Activated B cell treated with CpG ODN at 0.5 μM for 24 hours (primary cell): ENCODE measurements at regions not wholly inside any gene's neighbourhood (a gene's known extent, or its start where the extent isn't known, plus 50 kb on each side); places are given as distances from the start of the nearest gene placed in this dataset.
"Not testable (repeated sequence)": the region's sequence is repeated elsewhere in the genome, so short reads cannot be mapped to it uniquely, and the experiment has no call there.

Source experiments
- ATAC-seq: fragments of 200-7000 bp; cut with Tn5 transposase; one replicate; pipeline ENCODE4 v1.10.0; 2021; ENCODE audit warnings: low read depth, mild to moderate bottlenecking, moderate library complexity
- CTCF ChIA-PET: fragments of 350-600 bp; sonication (Branson Sonifier 250); formaldehyde crosslinking; loops from one replicate; lab custom pipeline; 2021; ENCODE audit warnings: antibody characterized with exemption; lab: Charles Lee
- POLR2A ChIA-PET: fragments of 350-600 bp; sonication (Branson Sonifier 250); formaldehyde crosslinking; loops from one replicate; lab custom pipeline; 2021; ENCODE audit warnings: antibody characterized with exemption; lab: Charles Lee
- DNase-seq: peaks from one replicate; pipeline ENCODE4 v3.0.0; 2022
- H3K27ac Mint-ChIP-seq: one replicate; pipeline ENCODE4 v1.8.0; 2020; ENCODE audit warnings: mixed read lengths
- H3K27me3 Mint-ChIP-seq: one replicate; pipeline ENCODE4 v1.8.0; 2021; ENCODE audit warnings: mixed read lengths
- H3K36me3 Mint-ChIP-seq: one replicate; pipeline ENCODE4 v1.8.0; 2021; ENCODE audit warnings: low read depth, mixed read lengths
- H3K4me1 Mint-ChIP-seq: one replicate; pipeline ENCODE4 v1.8.0; 2021; ENCODE audit warnings: mixed read lengths
- H3K4me3 Mint-ChIP-seq: one replicate; pipeline ENCODE4 v1.8.0; 2020; ENCODE audit warnings: mild to moderate bottlenecking, mixed read lengths
- H3K9me3 Mint-ChIP-seq: one replicate; pipeline ENCODE4 v1.8.0; 2020; ENCODE audit warnings: mixed read lengths
- intact Hi-C: fragments of 100-400 bp; cut with micrococcal nuclease; formaldehyde crosslinking; loops from one replicate; pipeline ENCODE4 v1.15.1; 2024
- TF ChIP-seq, protein P1 (sequence below): fragments of 200-600 bp; IDR thresholded peaks from one replicate; pipeline ENCODE4 v1.8.0; 2022; ENCODE audit warnings: antibody characterized with exemption, mild to moderate bottlenecking

DNA sequence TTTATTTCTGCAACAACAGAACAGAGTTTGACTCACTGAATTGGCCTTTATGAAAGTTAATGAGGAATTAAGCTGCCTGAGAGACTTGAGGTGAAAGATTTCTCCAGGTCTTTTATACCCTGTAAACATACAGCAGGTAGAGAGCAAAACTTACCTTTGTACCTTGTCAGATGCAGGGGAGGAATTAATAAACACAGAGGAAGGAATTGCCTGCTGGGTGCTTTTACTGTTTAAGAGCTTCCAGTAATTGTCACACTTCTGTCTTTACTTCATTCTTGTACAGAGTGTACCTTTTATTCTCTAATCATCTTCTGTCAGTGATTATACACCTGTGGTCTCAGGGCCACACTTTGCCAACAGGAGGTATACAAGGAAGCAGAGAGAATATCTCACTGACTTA is 94.0 kb upstream of the GRIN3A start:
- ATAC-seq (no peak), DNase-seq (no peak)
- no peak overlapping the region for H3K27ac Mint-ChIP-seq
- no peaks in the 10 kb centered on the region for H3K9me3 Mint-ChIP-seq
- TF ChIP-seq, protein P1, sequence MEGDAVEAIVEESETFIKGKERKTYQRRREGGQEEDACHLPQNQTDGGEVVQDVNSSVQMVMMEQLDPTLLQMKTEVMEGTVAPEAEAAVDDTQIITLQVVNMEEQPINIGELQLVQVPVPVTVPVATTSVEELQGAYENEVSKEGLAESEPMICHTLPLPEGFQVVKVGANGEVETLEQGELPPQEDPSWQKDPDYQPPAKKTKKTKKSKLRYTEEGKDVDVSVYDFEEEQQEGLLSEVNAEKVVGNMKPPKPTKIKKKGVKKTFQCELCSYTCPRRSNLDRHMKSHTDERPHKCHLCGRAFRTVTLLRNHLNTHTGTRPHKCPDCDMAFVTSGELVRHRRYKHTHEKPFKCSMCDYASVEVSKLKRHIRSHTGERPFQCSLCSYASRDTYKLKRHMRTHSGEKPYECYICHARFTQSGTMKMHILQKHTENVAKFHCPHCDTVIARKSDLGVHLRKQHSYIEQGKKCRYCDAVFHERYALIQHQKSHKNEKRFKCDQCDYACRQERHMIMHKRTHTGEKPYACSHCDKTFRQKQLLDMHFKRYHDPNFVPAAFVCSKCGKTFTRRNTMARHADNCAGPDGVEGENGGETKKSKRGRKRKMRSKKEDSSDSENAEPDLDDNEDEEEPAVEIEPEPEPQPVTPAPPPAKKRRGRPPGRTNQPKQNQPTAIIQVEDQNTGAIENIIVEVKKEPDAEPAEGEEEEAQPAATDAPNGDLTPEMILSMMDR, result no peak
- no peaks in the 10 kb centered on the region for H3K36me3 Mint-ChIP-seq
- H3K27me3 Mint-ChIP-seq, result no peaks in the 10 kb centered on the region
- CTCF ChIA-PET, result no interaction called here
- no peak overlapping the region for H3K4me3 Mint-ChIP-seq
- H3K4me1 Mint-ChIP-seq, result no peaks in the 10 kb centered on the region
- POLR2A ChIA-PET, result no interaction called here
- intact Hi-C loops, result no loop called here

DNA sequence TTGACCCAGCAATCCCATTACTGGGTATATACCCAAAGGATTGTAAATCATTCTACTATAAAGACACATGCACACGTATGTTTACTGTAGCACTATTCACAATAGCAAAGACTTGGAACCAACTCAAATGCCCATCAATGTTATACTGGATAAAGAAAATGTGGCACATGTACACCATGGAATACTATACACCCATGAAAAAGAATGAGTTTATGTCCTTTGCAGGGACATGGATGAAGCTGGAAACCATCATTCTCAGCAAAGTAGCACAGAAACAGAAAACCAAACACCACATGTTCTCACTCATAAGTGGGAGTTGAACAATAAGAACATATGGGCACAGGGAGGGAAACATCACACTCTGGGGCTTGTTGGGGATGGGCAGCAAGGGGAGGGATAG is 83.0 kb upstream of the GRIN3A start:
- H3K9me3 Mint-ChIP-seq, H3K27me3 Mint-ChIP-seq, CTCF ChIA-PET, ATAC-seq, H3K4me1 Mint-ChIP-seq, H3K4me3 Mint-ChIP-seq, H3K36me3 Mint-ChIP-seq, H3K27ac Mint-ChIP-seq, intact Hi-C loops, POLR2A ChIA-PET, DNase-seq: not testable (repeated sequence)

DNA sequence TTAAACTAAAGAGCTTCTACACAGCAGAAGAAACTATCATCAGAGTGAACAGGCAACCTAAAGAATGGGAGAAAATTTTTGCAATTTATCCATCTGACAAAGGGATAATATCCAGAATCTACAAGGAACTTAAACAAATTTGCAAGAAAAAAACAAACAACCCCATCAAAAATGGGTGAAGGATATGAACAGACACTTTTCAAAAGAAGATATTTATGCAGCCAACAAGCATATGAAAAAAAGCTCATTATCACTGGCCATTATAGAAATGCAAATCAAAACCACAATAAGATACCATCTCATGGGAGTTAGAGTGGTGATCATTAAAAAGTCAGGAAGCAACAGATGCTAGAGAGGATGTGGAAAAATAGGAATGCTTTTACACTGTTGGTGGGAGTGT is 82.5 kb upstream of the GRIN3A start:
- H3K27ac Mint-ChIP-seq, intact Hi-C loops, CTCF ChIA-PET, H3K4me3 Mint-ChIP-seq, DNase-seq, H3K4me1 Mint-ChIP-seq, H3K27me3 Mint-ChIP-seq, ATAC-seq, POLR2A ChIA-PET, H3K36me3 Mint-ChIP-seq, H3K9me3 Mint-ChIP-seq: not testable (repeated sequence)

DNA sequence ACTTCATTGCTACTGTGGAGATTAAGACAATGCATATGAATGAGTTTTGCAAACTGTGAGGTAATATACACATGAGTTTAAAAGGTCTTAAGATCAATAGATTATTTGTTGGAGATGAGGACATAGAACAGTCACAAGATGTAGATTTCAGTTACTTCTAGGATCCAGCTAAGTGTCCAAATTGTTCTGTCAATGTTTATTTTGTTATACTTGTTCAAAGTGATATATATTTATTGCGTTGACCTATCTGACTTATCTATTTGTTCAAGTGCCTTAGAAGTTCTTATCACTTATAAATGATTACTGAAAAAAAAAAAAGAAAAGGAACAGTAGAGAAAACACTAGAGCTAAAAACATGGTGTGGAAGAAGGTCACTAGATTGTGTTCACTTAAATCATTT is 75.6 kb upstream of the GRIN3A start:
- intact Hi-C loops, result no loop called here
- DNase-seq (no peak), ATAC-seq (no peak)
- Mint-ChIP-seq H3K4me1 (no peaks in the 10 kb centered on the region), H3K27ac (no peak overlapping the region), H3K27me3 (no peaks in the 10 kb centered on the region), H3K36me3 (no peaks in the 10 kb centered on the region), H3K9me3 (no peaks in the 10 kb centered on the region), H3K4me3 (no peak overlapping the region)
- CTCF ChIA-PET, result no interaction called here
- TF ChIP-seq, protein P1, result no peak
- POLR2A ChIA-PET, result no interaction called here

DNA sequence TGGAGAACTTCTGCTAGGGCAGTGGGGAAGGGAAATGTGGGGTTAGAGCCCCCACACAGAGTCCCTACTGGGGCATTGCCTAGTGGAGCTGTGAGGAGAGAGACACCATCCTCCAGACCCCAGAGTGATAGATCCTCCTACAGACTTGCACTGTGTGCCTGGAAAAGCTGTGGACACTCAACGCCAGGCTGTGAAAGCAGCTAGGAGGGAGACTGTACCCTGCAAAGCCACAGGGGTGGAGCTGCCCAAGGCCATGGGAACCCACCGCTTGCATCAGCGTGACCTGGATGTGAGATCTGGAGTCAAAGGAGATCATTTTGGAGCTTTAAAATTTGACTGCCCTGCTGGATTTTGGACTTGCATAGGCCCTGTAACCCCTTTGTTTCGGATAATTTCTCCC is 69.4 kb upstream of the GRIN3A start:
- H3K27me3 Mint-ChIP-seq, H3K4me3 Mint-ChIP-seq, POLR2A ChIA-PET, H3K36me3 Mint-ChIP-seq, DNase-seq, intact Hi-C loops, H3K4me1 Mint-ChIP-seq, ATAC-seq, CTCF ChIA-PET, H3K9me3 Mint-ChIP-seq, H3K27ac Mint-ChIP-seq: not testable (repeated sequence)

DNA sequence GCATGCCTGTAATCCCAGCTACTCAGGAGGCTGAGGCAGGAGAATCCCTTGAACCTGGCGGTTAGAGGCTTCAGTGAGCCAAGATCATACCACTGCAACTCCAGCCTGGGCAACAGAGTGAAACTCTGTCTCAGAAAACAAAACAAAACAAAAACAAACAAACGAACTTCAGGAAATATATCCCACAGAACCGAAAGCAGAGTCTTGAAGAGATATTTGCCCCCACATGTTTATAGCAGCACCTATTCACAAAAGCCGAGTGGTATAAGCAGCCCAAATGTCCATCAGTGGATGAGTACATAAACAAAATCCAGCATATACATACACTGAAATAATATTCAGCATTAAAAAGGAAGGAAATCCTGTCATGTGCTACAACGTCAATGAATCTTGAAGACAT is 57.6 kb upstream of the GRIN3A start:
- CTCF ChIA-PET, result no interaction called here
- TF ChIP-seq, protein P1, result no peak
- Mint-ChIP-seq H3K9me3 (no peaks in the 10 kb centered on the region), H3K4me1 (no peaks in the 10 kb centered on the region), H3K4me3 (no peak overlapping the region), H3K27me3 (no peaks in the 10 kb centered on the region), H3K36me3 (no peaks in the 10 kb centered on the region), H3K27ac (no peak overlapping the region)
- DNase-seq, result no peak
- no peak for ATAC-seq
- intact Hi-C loops, result no loop called here
- POLR2A ChIA-PET, result no interaction called here

DNA sequence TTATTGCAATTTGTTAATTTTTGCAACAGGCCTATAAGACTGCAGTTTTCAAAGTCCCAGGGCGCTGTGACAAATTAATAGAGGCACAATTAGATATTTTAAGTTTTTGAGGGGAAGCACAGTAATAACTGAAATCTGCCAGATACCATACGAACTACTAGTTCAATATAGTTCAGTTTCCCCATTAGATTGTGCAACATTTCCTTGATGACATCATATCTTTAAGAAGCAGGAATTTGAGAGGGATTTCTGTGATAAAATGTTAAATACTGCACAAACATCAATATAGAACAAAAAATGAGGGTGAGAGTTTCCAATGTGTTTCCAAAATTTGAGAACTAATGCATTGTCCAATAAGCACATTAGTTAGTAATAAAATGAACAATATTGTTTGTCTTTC is 56.7 kb upstream of the GRIN3A start:
- Mint-ChIP-seq H3K4me3 (no peak overlapping the region), H3K36me3 (no peaks in the 10 kb centered on the region), H3K4me1 (no peaks in the 10 kb centered on the region), H3K27me3 (no peaks in the 10 kb centered on the region), H3K9me3 (no peaks in the 10 kb centered on the region), H3K27ac (no peak overlapping the region)
- ChIA-PET POLR2A (no interaction called here), CTCF (no interaction called here)
- DNase-seq (no peak), ATAC-seq (no peak)
- intact Hi-C loops, result no loop called here
- TF ChIP-seq, protein P1, result no peak
